ENCODE measurements at regions not wholly inside any gene's neighbourhood (a gene's known extent, or its start where the extent isn't known, plus 50 kb on each side); places are given as distances from the start of the nearest gene placed in this dataset.

- TF ChIP-seq CTCF (conservative IDR thresholded peaks at IDR 0.05; ENCODE audit: low read depth, low read length) (no peak), NFE2L2 (IDR thresholded peaks at IDR 0.05; ENCODE audit: low read depth, low read length) (no peak), MAFK (IDR thresholded peaks at IDR 0.05; ENCODE audit: low read depth, low read length) (no peak), POLR2A (IDR thresholded peaks at IDR 0.05; ENCODE audit: low read depth, low read length) (no peak), RAD21 (IDR thresholded peaks at IDR 0.05; ENCODE audit: low read length) (no peak), ELK1 (IDR thresholded peaks at IDR 0.05; ENCODE audit: borderline replicate concordance, low read depth, low read length) (no peak), MXI1 (IDR thresholded peaks at IDR 0.05; ENCODE audit: borderline replicate concordance, low read depth, low read length) (no peak), CEBPB (IDR thresholded peaks at IDR 0.05; ENCODE audit: low read depth, low read length) (no peak), FOS (IDR thresholded peaks at IDR 0.05; ENCODE audit: low read depth, low read length) (no peak), MAZ (IDR thresholded peaks at IDR 0.05; ENCODE audit: borderline replicate concordance, low read depth, low read length) (no peak), CHD1 (IDR thresholded peaks at IDR 0.05; ENCODE audit: low read depth, low read length) (no peak)
Measured at GRCh38 chr6:131470534-131470933, 102.5 kb upstream of the ARG1 start.
